ENCODE measurements at regions not wholly inside any gene's neighbourhood (a gene's known extent, or its start where the extent isn't known, plus 50 kb on each side); places are given as distances from the start of the nearest gene placed in this dataset.

DNA sequence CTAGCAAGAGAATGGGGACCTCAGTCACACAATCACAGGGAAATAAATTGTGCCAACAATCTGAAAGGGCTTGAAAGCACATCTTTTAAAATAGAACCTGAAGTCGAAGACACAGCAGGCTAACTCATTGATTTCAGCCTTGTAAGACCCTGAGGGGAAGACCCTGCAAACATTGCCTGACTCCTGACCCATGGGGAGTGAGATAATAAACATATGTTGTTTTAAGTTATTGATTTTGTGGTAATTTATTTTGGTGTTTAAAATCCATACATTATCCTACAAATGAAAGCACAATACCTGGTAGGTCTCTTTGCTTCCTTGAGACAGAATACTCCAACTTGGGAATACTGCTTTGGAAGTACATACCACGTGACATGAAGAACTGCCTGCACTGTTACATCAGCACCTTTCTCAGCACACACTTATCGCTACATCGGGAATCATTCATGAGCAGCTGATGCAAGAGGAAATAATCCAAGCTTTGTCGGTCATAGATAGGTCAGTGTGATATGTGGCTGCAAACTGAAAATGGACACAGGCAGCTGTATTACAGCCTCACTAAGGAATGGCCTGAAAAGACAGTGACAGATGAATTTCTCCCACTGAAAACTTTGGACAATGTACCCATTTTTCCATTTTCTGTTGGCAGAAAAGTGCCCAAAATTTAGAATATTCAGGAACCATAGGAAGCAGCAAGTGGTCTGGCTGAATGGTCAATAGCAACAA is 494.5 kb upstream of the MAP2 start:
- Histone ChIP-seq H3K4me1 (no peaks in the 10 kb centered on the region), H3K36me3 (no peaks in the 10 kb centered on the region), H3K9me3 (peaks cover 0 to 1% (median 0%) of the 10 kb centered on the region in 11 donors), H3K27ac (no peak overlapping the region), H3K27me3 (no peaks in the 10 kb centered on the region), H3K4me3 (no peak overlapping the region)
- ATAC-seq: no peak
- TF ChIP-seq, protein P1, sequence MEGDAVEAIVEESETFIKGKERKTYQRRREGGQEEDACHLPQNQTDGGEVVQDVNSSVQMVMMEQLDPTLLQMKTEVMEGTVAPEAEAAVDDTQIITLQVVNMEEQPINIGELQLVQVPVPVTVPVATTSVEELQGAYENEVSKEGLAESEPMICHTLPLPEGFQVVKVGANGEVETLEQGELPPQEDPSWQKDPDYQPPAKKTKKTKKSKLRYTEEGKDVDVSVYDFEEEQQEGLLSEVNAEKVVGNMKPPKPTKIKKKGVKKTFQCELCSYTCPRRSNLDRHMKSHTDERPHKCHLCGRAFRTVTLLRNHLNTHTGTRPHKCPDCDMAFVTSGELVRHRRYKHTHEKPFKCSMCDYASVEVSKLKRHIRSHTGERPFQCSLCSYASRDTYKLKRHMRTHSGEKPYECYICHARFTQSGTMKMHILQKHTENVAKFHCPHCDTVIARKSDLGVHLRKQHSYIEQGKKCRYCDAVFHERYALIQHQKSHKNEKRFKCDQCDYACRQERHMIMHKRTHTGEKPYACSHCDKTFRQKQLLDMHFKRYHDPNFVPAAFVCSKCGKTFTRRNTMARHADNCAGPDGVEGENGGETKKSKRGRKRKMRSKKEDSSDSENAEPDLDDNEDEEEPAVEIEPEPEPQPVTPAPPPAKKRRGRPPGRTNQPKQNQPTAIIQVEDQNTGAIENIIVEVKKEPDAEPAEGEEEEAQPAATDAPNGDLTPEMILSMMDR (IDR thresholded peaks at IDR 0.05): no peak
- WGBS, 2 donors: 63 to 72% methylated on average over 5 of the region's 5 CpGs
- DNase-seq: no peak
- intact Hi-C loops (cut with DNase I): no loop called here

DNA sequence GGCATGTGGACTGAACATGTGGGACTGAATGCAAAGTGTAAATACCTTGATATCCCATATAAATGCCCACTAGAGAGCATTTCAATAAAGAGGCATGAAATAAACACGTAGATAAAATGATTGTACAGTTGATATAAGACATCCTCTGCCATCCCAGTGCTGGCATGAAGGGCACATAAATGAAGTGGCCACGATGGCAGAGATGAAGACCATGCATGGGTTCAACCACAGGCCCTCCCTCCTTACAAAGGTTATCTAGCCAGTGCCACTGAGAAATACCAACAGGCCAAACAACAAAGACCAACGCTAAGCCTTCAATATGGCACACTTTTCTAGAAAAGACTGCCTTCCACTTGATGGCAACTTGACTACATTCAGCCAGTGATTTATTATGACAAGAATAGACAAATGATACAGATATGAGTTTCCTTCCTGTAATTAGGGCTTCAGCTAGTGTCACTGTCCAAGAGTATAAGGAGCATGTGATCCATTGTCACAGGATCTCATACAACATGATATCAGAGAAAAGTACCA is 493.9 kb upstream of the MAP2 start:
- intact Hi-C loops (cut with DNase I): no loop called here
- no peaks in the 10 kb centered on the region for H3K36me3 ChIP-seq
- no peaks in the 10 kb centered on the region for H3K27me3 ChIP-seq
- H3K4me3 ChIP-seq: no peak overlapping the region
- TF ChIP-seq, protein P1 (IDR thresholded peaks at IDR 0.05): no peak
- H3K27ac ChIP-seq: no peak overlapping the region
- WGBS, 2 donors: 73 to 75% methylated on average over 3 of the region's 3 CpGs
- no peak for DNase-seq
- no peaks in the 10 kb centered on the region for H3K9me3 ChIP-seq
- no peaks in the 10 kb centered on the region for H3K4me1 ChIP-seq
- no peak for ATAC-seq

DNA sequence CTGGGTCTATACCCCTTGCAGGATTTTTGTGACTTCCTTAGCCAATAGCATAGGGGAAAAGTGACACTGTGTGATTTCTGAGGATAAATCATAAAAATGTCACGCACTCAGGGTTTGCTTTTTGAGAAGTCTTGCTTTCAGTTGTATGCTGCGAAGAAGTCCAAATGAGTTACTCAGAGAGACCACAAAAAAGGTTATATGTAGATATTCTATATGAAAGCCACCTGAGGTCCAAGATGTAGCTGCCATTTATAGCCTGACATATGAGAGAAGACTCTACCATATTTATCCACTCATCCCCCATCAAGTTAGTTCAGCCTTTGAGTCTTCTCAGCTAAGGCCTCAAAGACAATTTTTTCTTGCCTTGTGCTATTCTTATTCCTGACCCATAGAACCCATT is 488.3 kb upstream of the MAP2 start:
- TF ChIP-seq, protein P1 (IDR thresholded peaks at IDR 0.05): no peak
- 83 to 91% methylated on average over 2 of the region's 2 CpGs for WGBS, 2 donors
- no peak overlapping the region for H3K4me3 ChIP-seq
- H3K9me3 ChIP-seq: no peaks in the 10 kb centered on the region
- H3K27ac ChIP-seq: no peak overlapping the region
- no peak for DNase-seq
- no peak for ATAC-seq
- no peaks in the 10 kb centered on the region for H3K27me3 ChIP-seq
- H3K36me3 ChIP-seq: no peaks in the 10 kb centered on the region
- intact Hi-C loops (cut with DNase I): no loop called here
- no peaks in the 10 kb centered on the region for H3K4me1 ChIP-seq

DNA sequence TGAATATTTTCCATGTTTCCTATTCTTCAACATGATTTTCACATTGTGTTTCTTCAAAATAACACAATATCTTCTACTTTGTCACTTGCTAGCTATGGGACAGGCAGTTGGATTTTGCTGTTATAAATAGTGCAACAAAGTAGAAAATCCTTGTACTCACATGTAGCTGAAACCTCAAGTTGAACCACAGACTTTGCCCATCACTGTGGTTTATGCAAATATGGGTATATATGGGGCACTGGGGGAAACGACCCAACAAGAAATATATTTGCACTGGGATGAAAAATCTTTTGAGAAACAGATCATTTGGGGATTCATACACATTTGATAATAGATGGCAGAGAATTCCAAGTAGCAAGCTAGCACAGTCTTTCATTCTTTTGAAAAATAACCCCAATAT is 486.3 kb upstream of the MAP2 start:
- no peaks in the 10 kb centered on the region for H3K27me3 ChIP-seq
- no peak overlapping the region for H3K27ac ChIP-seq
- no peak for ATAC-seq
- no peaks in the 10 kb centered on the region for H3K4me1 ChIP-seq
- H3K4me3 ChIP-seq: no peak overlapping the region
- H3K9me3 ChIP-seq: no peaks in the 10 kb centered on the region
- DNase-seq: no peak
- H3K36me3 ChIP-seq: no peaks in the 10 kb centered on the region
- 38 to 51% methylated on average over 1 of the region's 1 CpG for WGBS, 2 donors
- intact Hi-C loops (cut with DNase I): no loop called here
- TF ChIP-seq, protein P1 (IDR thresholded peaks at IDR 0.05): no peak

Data from heart right ventricle (tissue), 16 donors.